ENCODE measurements at regions not wholly inside any gene's neighbourhood (a gene's known extent, or its start where the extent isn't known, plus 50 kb on each side); places are given as distances from the start of the nearest gene placed in this dataset.

- no peak for TF ChIP-seq REST (IDR thresholded peaks at IDR 0.05; ENCODE audit: insufficient read depth in 1 of 2, low read depth in 2 of 2, low read length in 2 of 2)
- TF ChIP-seq SIN3A (IDR thresholded peaks at IDR 0.05; ENCODE audit: borderline replicate concordance, insufficient read depth, low read length), result no peak
- no peak for TF ChIP-seq FOXP2 (optimal IDR thresholded peaks at IDR 0.05; ENCODE audit: borderline replicate concordance, extremely low read depth, extremely low read length, insufficient read depth)
- no peak for TF ChIP-seq POLR2AphosphoS5 (IDR thresholded peaks at IDR 0.05; ENCODE audit: low read depth, low read length)
- no peak for TF ChIP-seq TAF1 (IDR thresholded peaks at IDR 0.05; ENCODE audit: borderline replicate concordance, insufficient read depth, low read length)
Observed at GRCh38 chr2:15028406-15028805, 395.9 kb downstream of the LRATD1 start.

DNA sequence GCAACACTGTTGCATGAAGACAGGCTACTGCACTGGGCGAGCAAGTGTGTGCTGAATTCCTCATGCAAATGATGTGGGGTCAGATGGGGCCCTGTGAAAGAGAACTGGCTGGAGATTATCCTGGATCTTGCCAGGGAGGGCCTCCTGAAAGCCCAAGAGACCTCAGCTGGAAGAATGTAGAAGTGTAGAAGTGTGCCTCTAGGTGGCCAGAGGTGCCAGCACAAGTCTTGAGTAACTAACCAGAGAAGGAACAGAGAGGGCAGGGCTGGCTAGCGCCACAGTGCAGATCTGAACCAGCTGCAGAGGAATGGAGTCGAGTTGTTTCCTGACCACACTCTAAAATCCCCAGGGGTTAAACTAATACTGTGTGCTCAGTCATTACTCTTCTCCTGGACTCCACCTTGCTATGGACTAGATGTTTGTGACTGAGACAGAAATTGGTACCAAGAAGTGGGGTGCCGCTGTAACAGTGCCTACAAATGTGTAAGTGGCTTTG, 399.3 kb downstream of the LRATD1 start:
- no peak for TF ChIP-seq TAF1 (IDR thresholded peaks at IDR 0.05; ENCODE audit: borderline replicate concordance, insufficient read depth, low read length)
- TF ChIP-seq REST (IDR thresholded peaks at IDR 0.05; ENCODE audit: insufficient read depth in 1 of 2, low read depth in 2 of 2, low read length in 2 of 2), result no peak
- no peak for TF ChIP-seq POLR2AphosphoS5 (IDR thresholded peaks at IDR 0.05; ENCODE audit: low read depth, low read length)
- no peak for TF ChIP-seq SIN3A (IDR thresholded peaks at IDR 0.05; ENCODE audit: borderline replicate concordance, insufficient read depth, low read length)
- TF ChIP-seq FOXP2 (optimal IDR thresholded peaks at IDR 0.05; ENCODE audit: borderline replicate concordance, extremely low read depth, extremely low read length, insufficient read depth), result no peak

DNA sequence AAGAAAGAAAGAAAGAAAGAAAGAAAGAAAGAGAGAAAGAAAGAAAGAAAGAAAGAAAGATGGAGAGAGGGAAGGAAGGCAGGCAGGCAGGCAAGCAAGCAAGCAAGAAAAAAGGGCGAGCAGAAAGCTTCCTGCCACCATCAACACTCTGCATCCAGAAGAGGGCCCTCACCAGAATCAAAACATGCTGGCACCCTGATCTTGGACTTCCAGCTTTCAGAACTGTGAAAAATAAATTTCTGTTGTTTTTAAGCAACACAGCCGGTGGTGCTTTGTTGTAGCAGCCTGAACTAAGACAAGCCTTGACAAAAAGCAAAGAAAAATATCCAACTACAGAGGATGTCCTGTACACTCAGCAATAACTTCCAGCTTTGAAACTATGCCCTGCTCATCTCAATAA, 401.7 kb downstream of the LRATD1 start:
- TF ChIP-seq TAF1 (IDR thresholded peaks at IDR 0.05; ENCODE audit: borderline replicate concordance, insufficient read depth, low read length) (no peak), FOXP2 (optimal IDR thresholded peaks at IDR 0.05; ENCODE audit: borderline replicate concordance, extremely low read depth, extremely low read length, insufficient read depth) (no peak), SIN3A (IDR thresholded peaks at IDR 0.05; ENCODE audit: borderline replicate concordance, insufficient read depth, low read length) (no peak), POLR2AphosphoS5 (IDR thresholded peaks at IDR 0.05; ENCODE audit: low read depth, low read length) (no peak), REST (IDR thresholded peaks at IDR 0.05; ENCODE audit: insufficient read depth in 1 of 2, low read depth in 2 of 2, low read length in 2 of 2) (no peak)

DNA sequence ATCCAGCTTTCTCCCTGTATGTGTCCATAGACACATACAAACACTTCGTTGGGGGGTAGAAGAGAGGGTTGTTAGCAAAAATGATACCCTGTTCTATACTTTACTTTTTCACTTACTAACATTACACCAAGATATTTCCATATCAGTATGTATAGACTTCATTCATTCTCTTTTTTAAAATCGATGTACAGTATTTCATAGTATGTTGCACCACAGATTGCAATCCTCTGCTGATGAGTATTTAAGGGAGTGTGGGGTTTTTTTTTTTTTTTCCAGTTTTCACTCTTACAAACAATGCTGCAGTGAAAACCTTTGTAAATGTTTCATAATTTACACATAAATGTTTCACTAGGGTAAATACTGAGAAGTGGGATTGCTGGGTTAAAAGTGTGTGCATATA, 402.3 kb downstream of the LRATD1 start:
- TF ChIP-seq REST (IDR thresholded peaks at IDR 0.05; ENCODE audit: insufficient read depth in 1 of 2, low read depth in 2 of 2, low read length in 2 of 2) (no peak), POLR2AphosphoS5 (IDR thresholded peaks at IDR 0.05; ENCODE audit: low read depth, low read length) (no peak)

Data from PFSK-1 (cell line).